HepG2 (cell line): ENCODE measurements at regions not wholly inside any gene's neighbourhood (a gene's known extent, or its start where the extent isn't known, plus 50 kb on each side); places are given as distances from the start of the nearest gene placed in this dataset.

Experiments used
- ATAC-seq: fragments of 200-7000 bp; cut with Tn5 transposase; 3 replicates; pipeline ENCODE4 v1.9.1; 2020; ENCODE audit warnings: mild to moderate bottlenecking, moderate library complexity
- BruUV-seq: library from RNA; stranded (reverse); fragments of 400-500 nt; replicated peaks from 2 replicates; lab custom pipeline; 2021; lab: Mats Ljungman, UMichigan
- CTCF ChIA-PET: fragments of 300-600 bp; formaldehyde crosslinking; extraction: SDS; loops from one replicate; lab custom pipeline; 2021; ENCODE audit warnings: low total read pairs, inconsistent platforms, low intra/inter-chr PET ratio; lab: Yijun Ruan, JAX
- POLR2A ChIA-PET: fragments of 350-600 bp; sonication (Branson Sonifier 250); formaldehyde crosslinking; loops from one replicate; lab custom pipeline; 2020; ENCODE audit warnings: antibody characterized with exemption, inconsistent platforms; lab: Yijun Ruan, JAX
- DNase-seq: peaks from one replicate; pipeline ENCODE4 v3.0.0-alpha.2; 2015; ENCODE audit warnings: low spot score
- FAIRE-seq: peaks from 3 replicates; lab custom pipeline; 2011; peaks lifted over from hg19 to GRCh38; lab: Jason Lieb, UNC
- H2AFZ ChIP-seq: one replicate; pipeline ENCODE4 v1.6.1; 2011; ENCODE audit warnings: low read length, inconsistent platforms
- H3K27ac ChIP-seq: fragments of 300-600 bp; 3 replicates; pipeline ENCODE4 v1.8.0; 2011; ENCODE audit warnings: mixed run types, mild to moderate bottlenecking, mixed read lengths, low read length, inconsistent platforms; ENCODE audit not compliant: insufficient read depth; ENCODE audit errors: extremely low read length
- H3K27me3 ChIP-seq, 2 experiments: fragments of 200-600 bp in 1 of 2; 2 replicates in 1 of 2; 3 replicates in 1 of 2; pipeline versions ENCODE4 v1.6.0 to v1.8.0; 2011; ENCODE audit warnings: low read length in 2 of 2, mild to moderate bottlenecking in 2 of 2, moderate library complexity in 2 of 2, inconsistent platforms in 1 of 2; ENCODE audit not compliant: insufficient read depth in 2 of 2, control insufficient read depth in 1 of 2
- H3K36me3 ChIP-seq, 2 experiments: fragments of 200-600 bp in 1 of 2; replicated peaks in 1 of 2; 2 replicates in 1 of 2; 3 replicates in 1 of 2; pipeline versions ENCODE4 v1.5.1 to v1.8.0; 2011; ENCODE audit warnings: low read length in 2 of 2, inconsistent platforms in 1 of 2; ENCODE audit not compliant: insufficient read depth in 2 of 2, control insufficient read depth in 1 of 2
- H3K4me1 ChIP-seq: 2 replicates; pipeline ENCODE4 v1.5.1; 2012; ENCODE audit warnings: low read length, inconsistent platforms; ENCODE audit not compliant: insufficient read depth
- H3K4me2 ChIP-seq: 2 replicates; pipeline ENCODE4 v1.6.0; 2011; ENCODE audit warnings: low read depth, low read length, inconsistent platforms
- H3K4me3 ChIP-seq, 3 experiments: fragments of 200-600 bp in 1 of 3; sonication (generic), shearing (Covaris generic) in 1 of 3; replicated peaks in 1 of 3; 2 replicates each; pipeline ENCODE4 v1.5.1; 2011 to 2016; ENCODE audit warnings: low read length in 3 of 3, inconsistent platforms in 2 of 3, low read depth in 2 of 3, mild to moderate bottlenecking in 2 of 3, control low read depth in 1 of 3, mixed read lengths in 1 of 3; ENCODE audit not compliant: insufficient read depth in 1 of 3
- H3K79me2 ChIP-seq: one replicate; pipeline ENCODE4 v1.6.1; 2011; ENCODE audit warnings: low read length, inconsistent platforms; ENCODE audit not compliant: insufficient read depth
- H3K9ac ChIP-seq: 2 replicates; pipeline ENCODE4 v1.6.0; 2011; ENCODE audit warnings: mild to moderate bottlenecking, low read depth, low read length, inconsistent platforms; ENCODE audit not compliant: insufficient read depth
- H3K9me3 ChIP-seq: 2 replicates; pipeline ENCODE4 v1.5.1; 2012; ENCODE audit warnings: mild to moderate bottlenecking, low read length
- H4K20me1 ChIP-seq: 2 replicates; pipeline ENCODE4 v1.6.0; 2011; ENCODE audit warnings: inconsistent platforms, mild to moderate bottlenecking, low read length, moderate library complexity; ENCODE audit not compliant: insufficient read depth
- ATF7 ChIP-seq, 2 experiments: fragments of 450-650 bp in 1 of 2; sonication (generic) in 1 of 2; formaldehyde crosslinking in 1 of 2; IDR thresholded peaks; 2 replicates each; pipeline versions ENCODE4 v1.4.0 to v1.6.1; 2016 to 2020; ENCODE audit warnings: antibody characterized with exemption in 1 of 2, mild to moderate bottlenecking in 1 of 2, missing genetic modification reagents in 1 of 2
- EZH2 ChIP-seq: conservative IDR thresholded peaks from 2 replicates; pipeline ENCODE4 v1.6.1; 2012; ENCODE audit warnings: mild to moderate bottlenecking, low read depth, low read length, moderate library complexity
- HOXA5 ChIP-seq: sonication (generic); formaldehyde crosslinking; IDR thresholded peaks from 2 replicates; pipeline ENCODE4 v1.4.0; 2020; ENCODE audit warnings: missing genetic modification reagents
- PCBP1 ChIP-seq: fragments of 200-400 bp; formaldehyde crosslinking; IDR thresholded peaks from 2 replicates; pipeline ENCODE4 v1.6.1; 2017; ENCODE audit warnings: mild to moderate bottlenecking, low read depth, low read length, borderline replicate concordance
- SKIL ChIP-seq: sonication (generic); formaldehyde crosslinking; IDR thresholded peaks from 2 replicates; pipeline ENCODE4 v1.8.0; 2022; ENCODE audit warnings: missing genetic modification reagents, mild to moderate bottlenecking, moderate library complexity, borderline replicate concordance
- TCF7 ChIP-seq: sonication (generic); IDR thresholded peaks from 2 replicates; pipeline ENCODE4 v1.6.1; 2016; ENCODE audit warnings: antibody characterized with exemption, low read depth
- ZNF441 ChIP-seq: sonication (generic); formaldehyde crosslinking; IDR thresholded peaks from 2 replicates; pipeline ENCODE4 v1.7.0; 2021; ENCODE audit warnings: missing genetic modification reagents, borderline replicate concordance
- ZNF615 ChIP-seq: sonication (generic); formaldehyde crosslinking; IDR thresholded peaks from 2 replicates; pipeline ENCODE4 v1.5.0; 2020; ENCODE audit warnings: mild to moderate bottlenecking, missing genetic modification reagents, borderline replicate concordance
- WGBS: methylation state at CpG from one replicate; pipeline ENCODE4 v1.1.6; 2017; ENCODE audit warnings: low lambda C conversion rate; 5-methylcytosine and 5-hydroxymethylcytosine counted together
- in situ Hi-C: cut with HindIII; loops from 2 replicates; pipeline ENCODE4 v1.10.0; 2017; ENCODE audit warnings: low pct_unique_long_range_greater_than_20kb; ENCODE audit not compliant: extremely low pct_ligation_motif_present
- intact Hi-C: fragments of 100-400 bp; cut with micrococcal nuclease; formaldehyde crosslinking; loops from one replicate; pipeline ENCODE4 v1.10.0; 2022; ENCODE audit not compliant: unreplicated experiment
- TF ChIP-seq, protein P1 (sequence below): sonication (generic); formaldehyde crosslinking; conservative IDR thresholded peaks from 2 replicates; pipeline ENCODE4 v1.4.0; 2020; ENCODE audit warnings: missing genetic modification reagents
- TF ChIP-seq, protein P2 (sequence below): sonication (generic); formaldehyde crosslinking; IDR thresholded peaks from 2 replicates; pipeline ENCODE4 v1.9.0; 2022; ENCODE audit warnings: missing genetic modification reagents, mild to moderate bottlenecking, borderline replicate concordance
- TF ChIP-seq, protein P3 (sequence below): sonication (generic); formaldehyde crosslinking; IDR thresholded peaks from 2 replicates; pipeline ENCODE4 v1.5.1; 2020; ENCODE audit warnings: mild to moderate bottlenecking, missing genetic modification reagents, borderline replicate concordance

GRCh38 chr9:71268871-71269635, 147.6 kb upstream of the TRPM3 start:
- Histone ChIP-seq H3K27ac (no peak overlapping the region), H2AFZ (no peak overlapping the region), H3K9me3 (no peaks in the 10 kb centered on the region), H3K9ac (no peak overlapping the region), H3K4me2 (no peak overlapping the region), H3K4me1 (peaks cover 14% of the 10 kb centered on the region), H3K36me3 (no peaks in the 10 kb centered on the region), H3K27me3 (0 out of 5 replicates have a peak, but pooled peaks cover 0 to 4% of the 10 kb centered on the region in 2 experiments), H3K4me3 (no peak overlapping the region), H4K20me1 (no peaks in the 10 kb centered on the region), H3K79me2 (no peaks in the 10 kb centered on the region)
- WGBS: 12% methylated on average over 5 of the region's 5 CpGs
- ATAC-seq (no peak), DNase-seq (no peak), FAIRE-seq (no peak)
- no peak for TF ChIP-seq PCBP1
- TF ChIP-seq, protein P1, sequence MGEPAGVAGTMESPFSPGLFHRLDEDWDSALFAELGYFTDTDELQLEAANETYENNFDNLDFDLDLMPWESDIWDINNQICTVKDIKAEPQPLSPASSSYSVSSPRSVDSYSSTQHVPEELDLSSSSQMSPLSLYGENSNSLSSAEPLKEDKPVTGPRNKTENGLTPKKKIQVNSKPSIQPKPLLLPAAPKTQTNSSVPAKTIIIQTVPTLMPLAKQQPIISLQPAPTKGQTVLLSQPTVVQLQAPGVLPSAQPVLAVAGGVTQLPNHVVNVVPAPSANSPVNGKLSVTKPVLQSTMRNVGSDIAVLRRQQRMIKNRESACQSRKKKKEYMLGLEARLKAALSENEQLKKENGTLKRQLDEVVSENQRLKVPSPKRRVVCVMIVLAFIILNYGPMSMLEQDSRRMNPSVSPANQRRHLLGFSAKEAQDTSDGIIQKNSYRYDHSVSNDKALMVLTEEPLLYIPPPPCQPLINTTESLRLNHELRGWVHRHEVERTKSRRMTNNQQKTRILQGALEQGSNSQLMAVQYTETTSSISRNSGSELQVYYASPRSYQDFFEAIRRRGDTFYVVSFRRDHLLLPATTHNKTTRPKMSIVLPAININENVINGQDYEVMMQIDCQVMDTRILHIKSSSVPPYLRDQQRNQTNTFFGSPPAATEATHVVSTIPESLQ (CRISPR knock-in tag): no peak
- no peak for TF ChIP-seq SKIL (CRISPR knock-in tag)
- no peak for TF ChIP-seq TCF7
- TF ChIP-seq ZNF615 (CRISPR knock-in tag): no peak
- TF ChIP-seq ATF7 (IDR thresholded peaks at IDR 0.05): no peak
- no peak for TF ChIP-seq ATF7 (CRISPR knock-in tag; IDR thresholded peaks at IDR 0.05)
- no peak for TF ChIP-seq ZNF441 (CRISPR knock-in tag)
- no peak for TF ChIP-seq HOXA5 (CRISPR knock-in tag)
- TF ChIP-seq, protein P2, sequence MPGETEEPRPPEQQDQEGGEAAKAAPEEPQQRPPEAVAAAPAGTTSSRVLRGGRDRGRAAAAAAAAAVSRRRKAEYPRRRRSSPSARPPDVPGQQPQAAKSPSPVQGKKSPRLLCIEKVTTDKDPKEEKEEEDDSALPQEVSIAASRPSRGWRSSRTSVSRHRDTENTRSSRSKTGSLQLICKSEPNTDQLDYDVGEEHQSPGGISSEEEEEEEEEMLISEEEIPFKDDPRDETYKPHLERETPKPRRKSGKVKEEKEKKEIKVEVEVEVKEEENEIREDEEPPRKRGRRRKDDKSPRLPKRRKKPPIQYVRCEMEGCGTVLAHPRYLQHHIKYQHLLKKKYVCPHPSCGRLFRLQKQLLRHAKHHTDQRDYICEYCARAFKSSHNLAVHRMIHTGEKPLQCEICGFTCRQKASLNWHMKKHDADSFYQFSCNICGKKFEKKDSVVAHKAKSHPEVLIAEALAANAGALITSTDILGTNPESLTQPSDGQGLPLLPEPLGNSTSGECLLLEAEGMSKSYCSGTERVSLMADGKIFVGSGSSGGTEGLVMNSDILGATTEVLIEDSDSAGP (CRISPR knock-in tag): no peak
- TF ChIP-seq, protein P3, sequence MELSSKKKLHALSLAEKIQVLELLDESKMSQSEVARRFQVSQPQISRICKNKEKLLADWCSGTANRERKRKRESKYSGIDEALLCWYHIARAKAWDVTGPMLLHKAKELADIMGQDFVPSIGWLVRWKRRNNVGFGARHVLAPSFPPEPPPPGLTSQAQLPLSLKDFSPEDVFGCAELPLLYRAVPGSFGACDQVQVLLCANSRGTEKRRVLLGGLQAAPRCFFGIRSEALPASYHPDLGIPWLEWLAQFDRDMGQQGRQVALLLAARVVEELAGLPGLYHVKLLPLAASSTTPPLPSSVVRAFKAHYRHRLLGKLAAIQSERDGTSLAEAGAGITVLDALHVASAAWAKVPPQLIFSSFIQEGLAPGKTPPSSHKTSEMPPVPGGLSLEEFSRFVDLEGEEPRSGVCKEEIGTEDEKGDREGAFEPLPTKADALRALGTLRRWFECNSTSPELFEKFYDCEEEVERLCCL: no peak
- TF ChIP-seq EZH2: no peak
- POLR2A ChIA-PET: no interaction called here
- intact Hi-C loops (no loop called here), in situ Hi-C loops (no loop called here)
- CTCF ChIA-PET: no interaction called here
- no TSS peak for BruUV-seq
